A549 (cell line): ENCODE measurements at regions not wholly inside any gene's neighbourhood (a gene's known extent, or its start where the extent isn't known, plus 50 kb on each side); places are given as distances from the start of the nearest gene placed in this dataset.
A peak's percentile ranks its signal among the peaks of the same experiment; 100 is the strongest.

Experiments used
- ATAC-seq, 2 experiments: fragments of 200-7000 bp in 1 of 2; fragments of >200 bp in 1 of 2; cut with Nextera tagmentation in 1 of 2; cut with Tn5 transposase in 1 of 2; 3 replicates each; pipeline versions ENCODE4 v1.8.0 to v1.9.1; 2018 to 2020; ENCODE audit warnings: mild to moderate bottlenecking in 1 of 2, moderate library complexity in 1 of 2
- CTCF ChIA-PET: fragments of 300-600 bp; sonication (Branson Sonifier 250); formaldehyde crosslinking; extraction: SDS; loops from one replicate; lab custom pipeline; 2021; ENCODE audit warnings: antibody characterized with exemption, inconsistent platforms; lab: Yijun Ruan, JAX
- POLR2A ChIA-PET: fragments of 350-600 bp; formaldehyde crosslinking; extraction: SDS; loops from one replicate; lab custom pipeline; 2021; ENCODE audit warnings: antibody characterized with exemption, inconsistent platforms; lab: Yijun Ruan, JAX
- DNase-seq, 2 experiments: peaks; one replicate each; pipeline versions ENCODE4 v3.0.0 to v3.0.0-alpha.2; 2011 to 2016; ENCODE audit warnings: low read depth in 1 of 2, low spot score in 1 of 2
- FAIRE-seq: peaks from 2 replicates; lab custom pipeline; 2011; peaks lifted over from hg19 to GRCh38; lab: Jason Lieb, UNC
- H3K27ac ChIP-seq, 2 experiments: fragments of >200 bp; sonication (Bioruptor Twin); formaldehyde crosslinking; 3 replicates each; pipeline ENCODE4 v1.5.1; 2016 to 2017
- H3K4me1 ChIP-seq: fragments of >200 bp; sonication (Bioruptor Twin); formaldehyde crosslinking; 3 replicates; pipeline ENCODE4 v1.6.1; 2016
- H3K4me2 ChIP-seq: fragments of >200 bp; sonication (Bioruptor Twin); formaldehyde crosslinking; 3 replicates; pipeline ENCODE4 v1.6.1; 2016
- H3K4me3 ChIP-seq: fragments of >200 bp; sonication (Bioruptor Twin); formaldehyde crosslinking; 3 replicates; pipeline ENCODE4 v1.5.1; 2016
- H3K9me3 ChIP-seq: fragments of >200 bp; sonication (Bioruptor Twin); formaldehyde crosslinking; 3 replicates; pipeline ENCODE4 v1.6.1; 2016
- BCL3 ChIP-seq: fragments of >200 bp; sonication (Bioruptor Twin); formaldehyde crosslinking; IDR thresholded peaks from 3 replicates; pipeline ENCODE4 v1.6.1; 2016
- CEBPB ChIP-seq, 2 experiments: fragments of >200 bp in 1 of 2; sonication (Bioruptor Twin) in 1 of 2; formaldehyde crosslinking in 1 of 2; IDR thresholded peaks; 2 replicates each; pipeline ENCODE4 v1.6.1; 2012 to 2016
- CHD2 ChIP-seq: fragments of 150-350 bp; IDR thresholded peaks from 2 replicates; pipeline ENCODE4 v1.6.1; 2014; ENCODE audit warnings: low read length; ENCODE audit not compliant: partially characterized antibody
- EHMT2 ChIP-seq: fragments of 200-600 bp; sonication (generic); IDR thresholded peaks from 2 replicates; pipeline ENCODE4 v1.6.1; 2016; ENCODE audit warnings: antibody characterized with exemption, low read depth, mild to moderate bottlenecking, moderate library complexity
- ELK1 ChIP-seq: fragments of 150-350 bp; IDR thresholded peaks from 2 replicates; pipeline ENCODE4 v1.6.1; 2014; ENCODE audit warnings: low read depth, mild to moderate bottlenecking, low read length
- FOSL2 ChIP-seq, 2 experiments: fragments of 450-650 bp in 1 of 2; fragments of >200 bp in 1 of 2; sonication (Bioruptor Twin) in 1 of 2; formaldehyde crosslinking; IDR thresholded peaks; 2 replicates each; pipeline versions ENCODE4 v1.5.0 to v1.6.1; 2016 to 2020; ENCODE audit warnings: mild to moderate bottlenecking in 1 of 2, moderate library complexity in 1 of 2
- GATA3 ChIP-seq: IDR thresholded peaks from 2 replicates; pipeline ENCODE4 v1.6.1; 2012; ENCODE audit warnings: borderline replicate concordance
- HES2 ChIP-seq: fragments of >200 bp; sonication (Bioruptor Twin); formaldehyde crosslinking; IDR thresholded peaks from 2 replicates; pipeline ENCODE4 v1.6.1; 2016
- HEYL ChIP-seq: fragments of 250-450 bp; sonication (Bioruptor Pico); IDR thresholded peaks from 2 replicates; pipeline ENCODE4 v1.8.0; 2021; ENCODE audit warnings: mild to moderate bottlenecking, moderate library complexity
- HOXA7 ChIP-seq: fragments of 250-450 bp; sonication (Bioruptor Pico); IDR thresholded peaks from 2 replicates; pipeline ENCODE4 v1.5.0; 2020; ENCODE audit warnings: mild to moderate bottlenecking, moderate library complexity
- HOXB5 ChIP-seq: fragments of 250-450 bp; sonication (Bioruptor Pico); IDR thresholded peaks from 2 replicates; pipeline ENCODE4 v1.5.0; 2020; ENCODE audit warnings: mild to moderate bottlenecking, moderate library complexity
- KDM1A ChIP-seq: fragments of 200-600 bp; sonication (generic); IDR thresholded peaks from 2 replicates; pipeline ENCODE4 v1.6.1; 2016; ENCODE audit warnings: low read depth, mild to moderate bottlenecking
- MAFK ChIP-seq: fragments of 450-650 bp; IDR thresholded peaks from 2 replicates; pipeline ENCODE4 v1.6.1; 2014; ENCODE audit not compliant: partially characterized antibody
- MAZ ChIP-seq: fragments of 150-350 bp; IDR thresholded peaks from 2 replicates; pipeline ENCODE4 v1.6.1; 2014; ENCODE audit warnings: antibody characterized with exemption, low read depth, low read length, borderline replicate concordance
- PHF8 ChIP-seq: fragments of 200-600 bp; sonication (generic); IDR thresholded peaks from 2 replicates; pipeline ENCODE4 v1.6.1; 2016; ENCODE audit warnings: low read depth, mild to moderate bottlenecking, antibody characterized with exemption, moderate library complexity, borderline replicate concordance
- POLR2A ChIP-seq: IDR thresholded peaks from 2 replicates; pipeline ENCODE4 v1.6.1; 2012; ENCODE audit warnings: mild to moderate bottlenecking, low read length
- RARB ChIP-seq: fragments of 250-450 bp; sonication (Bioruptor Pico); IDR thresholded peaks from 2 replicates; pipeline ENCODE4 v1.8.0; 2021; ENCODE audit warnings: mild to moderate bottlenecking, moderate library complexity
- RFX5 ChIP-seq: fragments of 450-650 bp; IDR thresholded peaks from 2 replicates; pipeline ENCODE4 v1.7.1; 2014; ENCODE audit warnings: antibody characterized with exemption, mild to moderate bottlenecking, moderate library complexity
- RNF2 ChIP-seq: fragments of 200-600 bp; sonication (generic); IDR thresholded peaks from 2 replicates; pipeline ENCODE4 v1.6.1; 2016; ENCODE audit warnings: low read depth, mild to moderate bottlenecking, antibody characterized with exemption, moderate library complexity, borderline replicate concordance
- SREBF2 ChIP-seq: fragments of 450-650 bp; IDR thresholded peaks from 2 replicates; pipeline ENCODE4 v1.6.1; 2014; ENCODE audit warnings: mild to moderate bottlenecking, moderate library complexity
- TP53 ChIP-seq: fragments of 250-450 bp; sonication (Bioruptor Pico); IDR thresholded peaks from 2 replicates; pipeline ENCODE4 v1.5.0; 2021; ENCODE audit warnings: mild to moderate bottlenecking, moderate library complexity
- USF2 ChIP-seq: fragments of 450-650 bp; IDR thresholded peaks from 2 replicates; pipeline ENCODE4 v1.6.1; 2014; ENCODE audit warnings: antibody characterized with exemption
- ZC3H11A ChIP-seq: fragments of 450-650 bp; IDR thresholded peaks from 2 replicates; pipeline ENCODE4 v1.6.1; 2014; ENCODE audit warnings: antibody characterized with exemption, mild to moderate bottlenecking
- ZFP36 ChIP-seq: fragments of 450-650 bp; IDR thresholded peaks from 2 replicates; pipeline ENCODE4 v1.6.1; 2014; ENCODE audit warnings: borderline replicate concordance; ENCODE audit not compliant: partially characterized antibody
- ZNF302 ChIP-seq: fragments of 250-450 bp; sonication (Bioruptor Pico); IDR thresholded peaks from 2 replicates; pipeline ENCODE4 v1.9.0; 2021; ENCODE audit warnings: inconsistent platforms, mild to moderate bottlenecking, moderate library complexity
- WGBS: methylation state at CpG from one replicate; pipeline ENCODE4 v1.1.6; 2017; ENCODE audit errors: missing lambda C conversion rate; 5-methylcytosine and 5-hydroxymethylcytosine counted together

- ChIA-PET POLR2A (no interaction called here), CTCF (interaction anchor here (0.9 kb wide), 1 partner anchor 328 kb away, joined by 3 read pairs; no protein-coding TSS in a partner anchor)
Observed at GRCh38 chr12:107458163-107458562, 227.4 kb upstream of the PWP1 start.

GRCh38 chr12:107458990-107459389 is 226.6 kb upstream of the PWP1 start:
- DNase-seq (no peak), FAIRE-seq (no peak), ATAC-seq (no peak)
- ChIA-PET CTCF (interaction anchor here (0.6 to 0.9 kb wide), 2 partner anchors 43 to 328 kb away, joined by 3 read pairs; no protein-coding TSS in a partner anchor), POLR2A (no interaction called here)
- H3K4me1 ChIP-seq, result peaks cover 11% of the 10 kb centered on the region; the same call in 2 of the 3 replicates
- TF ChIP-seq PHF8, result no peak
- no peak for TF ChIP-seq CHD2
- TF ChIP-seq RARB (CRISPR knock-in tag), result no peak
- TF ChIP-seq EHMT2, result no peak
- TF ChIP-seq RFX5, result no peak
- no peak for TF ChIP-seq ZC3H11A
- TF ChIP-seq HES2, result no peak
- no peak for TF ChIP-seq KDM1A
- TF ChIP-seq SREBF2, result no peak
- no peak for TF ChIP-seq BCL3
- no peak overlapping the region for H3K4me3 ChIP-seq
- H3K4me2 ChIP-seq, result no peak overlapping the region
- H3K27ac ChIP-seq, result no peak overlapping the region
- H3K9me3 ChIP-seq, result no peaks in the 10 kb centered on the region
- WGBS, result 95% methylated on average over 2 of the region's 2 CpGs

More at GRCh38 chr12:107458163-107458562, 227.4 kb upstream of the PWP1 start:
- ATAC-seq (no peak), FAIRE-seq (no peak)
- H3K4me2 ChIP-seq, result no peak overlapping the region
- H3K4me1 ChIP-seq, result peaks cover 11% of the 10 kb centered on the region; the same call in 2 of the 3 replicates
- no peak overlapping the region for H3K4me3 ChIP-seq
- TF ChIP-seq HOXA7 (CRISPR knock-in tag) (no peak), KDM1A (no peak)
- TF ChIP-seq, all 56 proteins: peak for 0
- 89% methylated on average over 2 of the region's 2 CpGs for WGBS
- DNase-seq, result no peak
- H3K27ac ChIP-seq, result no peak overlapping the region
- no peaks in the 10 kb centered on the region for H3K9me3 ChIP-seq

- Histone ChIP-seq H3K27ac (no peak overlapping the region), H3K4me1 (peaks cover 11% of the 10 kb centered on the region; the same call in 2 of the 3 replicates), H3K4me2 (no peak overlapping the region), H3K4me3 (no peak overlapping the region), H3K9me3 (no peaks in the 10 kb centered on the region)
- no peak for FAIRE-seq
- POLR2A ChIA-PET, result no interaction called here
- CTCF ChIA-PET, result no interaction called here
- DNase-seq, result no peak
- TF ChIP-seq MAZ, result no peak
- TF ChIP-seq ZNF302 (CRISPR knock-in tag), result no peak
- TF ChIP-seq HEYL (CRISPR knock-in tag), result no peak
- TF ChIP-seq ZC3H11A, result no peak
- no peak for TF ChIP-seq GATA3
- no peak for TF ChIP-seq RNF2
- no peak for TF ChIP-seq HES2
- TF ChIP-seq ELK1, result no peak
- no peak for TF ChIP-seq MAFK
- TF ChIP-seq USF2, result no peak
- no peak for TF ChIP-seq CEBPB (IDR thresholded peaks at IDR 0.05)
- no peak for TF ChIP-seq POLR2A
- no peak for TF ChIP-seq FOSL2 (IDR thresholded peaks at IDR 0.05)
- no peak for TF ChIP-seq FOSL2 (CRISPR knock-in tag; IDR thresholded peaks at IDR 0.05)
- TF ChIP-seq HOXB5 (CRISPR knock-in tag), result no peak
- no peak for TF ChIP-seq CHD2
- no peak for TF ChIP-seq TP53 (CRISPR knock-in tag)
- TF ChIP-seq ZFP36, result no peak
- no peak for TF ChIP-seq RARB (CRISPR knock-in tag)
- 76% methylated on average over 3 of the region's 7 CpGs for WGBS
- peak in 1 of 2 experiments; percentile 45; a peak in 3 of 6 replicates for ATAC-seq
Observed at GRCh38 chr12:107459641-107460040, 226.0 kb upstream of the PWP1 start.
